ENCODE measurements at regions not wholly inside any gene's neighbourhood (a gene's known extent, or its start where the extent isn't known, plus 50 kb on each side); places are given as distances from the start of the nearest gene placed in this dataset.

DNA sequence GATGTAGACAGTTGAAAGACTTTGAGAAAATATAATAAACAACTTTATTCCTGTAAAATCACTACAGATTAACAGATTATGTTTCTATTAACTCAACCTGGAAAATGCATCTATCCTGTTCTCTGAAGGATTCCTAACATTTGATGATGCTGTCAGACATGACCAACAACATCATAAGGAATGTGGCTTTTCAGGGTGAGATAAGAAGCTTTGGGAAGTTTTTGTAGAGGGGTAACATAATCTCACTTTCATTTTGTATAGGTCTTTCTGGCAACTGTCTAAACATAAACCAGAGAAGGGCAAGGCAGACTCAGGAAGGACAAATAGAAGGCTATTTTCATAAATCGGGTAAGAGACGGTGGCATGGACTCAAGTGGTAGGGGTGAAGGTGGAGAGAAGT lies 112.2 kb downstream of the TES start:
- no peak overlapping the region for H3K27ac ChIP-seq (ENCODE audit: control insufficient read depth, insufficient read depth)
- H3K9me3 ChIP-seq (replicated peaks; ENCODE audit: control insufficient read depth, insufficient read depth, low read length) = no peaks in the 10 kb centered on the region
- no peaks in the 10 kb centered on the region for H3K36me3 ChIP-seq (ENCODE audit: control insufficient read depth in 2 of 2, insufficient read depth in 2 of 2, low read length in 1 of 2)
- no peak for TF ChIP-seq PAX5 (IDR thresholded peaks at IDR 0.05; ENCODE audit: borderline replicate concordance, low read depth, low read length)
- TF ChIP-seq ZNF274 (IDR thresholded peaks at IDR 0.05; ENCODE audit: insufficient read depth, insufficient read length) = no peak
- TF ChIP-seq TAF1 (IDR thresholded peaks at IDR 0.05; ENCODE audit: borderline replicate concordance, low read depth, low read length) = no peak
- TF ChIP-seq NRF1 (conservative IDR thresholded peaks at IDR 0.05; ENCODE audit: low read depth, low read length) = no peak
- no peak for TF ChIP-seq EZH2 (IDR thresholded peaks at IDR 0.05; ENCODE audit: borderline replicate concordance, control insufficient read depth, low read depth, low read length)
- no peak for TF ChIP-seq ZBTB11 (CRISPR knock-in tag; IDR thresholded peaks at IDR 0.05)
- no peak for TF ChIP-seq NFXL1 (IDR thresholded peaks at IDR 0.05; ENCODE audit: borderline replicate concordance)
- TF ChIP-seq, protein P1, sequence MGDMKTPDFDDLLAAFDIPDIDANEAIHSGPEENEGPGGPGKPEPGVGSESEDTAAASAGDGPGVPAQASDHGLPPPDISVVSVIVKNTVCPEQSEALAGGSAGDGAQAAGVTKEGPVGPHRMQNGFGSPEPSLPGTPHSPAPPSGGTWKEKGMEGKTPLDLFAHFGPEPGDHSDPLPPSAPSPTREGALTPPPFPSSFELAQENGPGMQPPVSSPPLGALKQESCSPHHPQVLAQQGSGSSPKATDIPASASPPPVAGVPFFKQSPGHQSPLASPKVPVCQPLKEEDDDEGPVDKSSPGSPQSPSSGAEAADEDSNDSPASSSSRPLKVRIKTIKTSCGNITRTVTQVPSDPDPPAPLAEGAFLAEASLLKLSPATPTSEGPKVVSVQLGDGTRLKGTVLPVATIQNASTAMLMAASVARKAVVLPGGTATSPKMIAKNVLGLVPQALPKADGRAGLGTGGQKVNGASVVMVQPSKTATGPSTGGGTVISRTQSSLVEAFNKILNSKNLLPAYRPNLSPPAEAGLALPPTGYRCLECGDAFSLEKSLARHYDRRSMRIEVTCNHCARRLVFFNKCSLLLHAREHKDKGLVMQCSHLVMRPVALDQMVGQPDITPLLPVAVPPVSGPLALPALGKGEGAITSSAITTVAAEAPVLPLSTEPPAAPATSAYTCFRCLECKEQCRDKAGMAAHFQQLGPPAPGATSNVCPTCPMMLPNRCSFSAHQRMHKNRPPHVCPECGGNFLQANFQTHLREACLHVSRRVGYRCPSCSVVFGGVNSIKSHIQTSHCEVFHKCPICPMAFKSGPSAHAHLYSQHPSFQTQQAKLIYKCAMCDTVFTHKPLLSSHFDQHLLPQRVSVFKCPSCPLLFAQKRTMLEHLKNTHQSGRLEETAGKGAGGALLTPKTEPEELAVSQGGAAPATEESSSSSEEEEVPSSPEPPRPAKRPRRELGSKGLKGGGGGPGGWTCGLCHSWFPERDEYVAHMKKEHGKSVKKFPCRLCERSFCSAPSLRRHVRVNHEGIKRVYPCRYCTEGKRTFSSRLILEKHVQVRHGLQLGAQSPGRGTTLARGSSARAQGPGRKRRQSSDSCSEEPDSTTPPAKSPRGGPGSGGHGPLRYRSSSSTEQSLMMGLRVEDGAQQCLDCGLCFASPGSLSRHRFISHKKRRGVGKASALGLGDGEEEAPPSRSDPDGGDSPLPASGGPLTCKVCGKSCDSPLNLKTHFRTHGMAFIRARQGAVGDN (IDR thresholded peaks at IDR 0.05) = no peak
- TF ChIP-seq MAX (IDR thresholded peaks at IDR 0.05; ENCODE audit: low read depth, low read length) = no peak
- no peaks in the 10 kb centered on the region for H4K20me1 ChIP-seq (ENCODE audit: control insufficient read depth, insufficient read depth)
- no peak for ATAC-seq
- H3K4me2 ChIP-seq (ENCODE audit: control insufficient read depth, insufficient read depth) = no peak overlapping the region
- no TSS peak for BruUV-seq (replicated peaks)
- intact Hi-C loops (cut with micrococcal nuclease; ENCODE audit: unreplicated experiment) (no loop called here), in situ Hi-C loops (cut with MboI) (no loop called here)
- no peak for DNase-seq (ENCODE audit: low read depth, low spot score)
- no peak overlapping the region for H3K4me3 ChIP-seq
- H2AFZ ChIP-seq (ENCODE audit: control insufficient read depth, low read depth, low read length) = no peak overlapping the region
- peaks cover 3% of the 10 kb centered on the region; the same call in 1 of the 2 replicates for H3K4me1 ChIP-seq (ENCODE audit: control insufficient read depth, insufficient read depth, low read length)
- CTCF ChIA-PET = interaction anchor here (1.0 kb wide), 2 partner anchors 10 to 14 kb away, joined by 3 read pairs; no protein-coding TSS in a partner anchor
- no peak overlapping the region for H3K9ac ChIP-seq (ENCODE audit: control insufficient read depth, insufficient read depth, low read length)
- no peaks in the 10 kb centered on the region for H3K79me2 ChIP-seq (ENCODE audit: control insufficient read depth, insufficient read depth, low read length)
- no peaks in the 10 kb centered on the region for H3K27me3 ChIP-seq (replicated peaks in 1 of 2; ENCODE audit: control insufficient read depth in 2 of 2, insufficient read depth in 2 of 2, low read length in 1 of 2)
- WGBS (ENCODE audit: insufficient coverage, insufficient replicate concordance, low lambda C conversion rate, missing lambda C conversion rate) = 10% methylated on average over 2 of the region's 2 CpGs
- RAD21 ChIA-PET (ENCODE audit: unreplicated experiment) = no interaction called here
- POLR2A ChIA-PET = no interaction called here
- SMC1A ChIA-PET (ENCODE audit: uncharacterized antibody, unreplicated experiment) = interaction anchor here (1.2 kb wide), 1 partner anchor 11 kb away, joined by 4 read pairs; no protein-coding TSS in a partner anchor
- no peak for FAIRE-seq
